OCI-LY7 (cell line): ENCODE measurements at regions not wholly inside any gene's neighbourhood (a gene's known extent, or its start where the extent isn't known, plus 50 kb on each side); places are given as distances from the start of the nearest gene placed in this dataset.
"Not testable (repeated sequence)": the region's sequence is repeated elsewhere in the genome, so short reads cannot be mapped to it uniquely, and the experiment has no call there.

ENCODE experiments used
- BruUV-seq: library from RNA; stranded (reverse); fragments of 400-500 nt; replicated peaks from 2 replicates; lab custom pipeline; 2021; lab: Mats Ljungman, UMichigan
- CTCF ChIA-PET: fragments of 300-600 bp; sonication (Branson Sonifier 250); formaldehyde crosslinking; loops from one replicate; lab custom pipeline; 2022; ENCODE audit warnings: antibody characterized with exemption; ENCODE audit not compliant: unreplicated experiment; lab: Charles Lee
- POLR2A ChIA-PET: fragments of 300-600 bp; sonication (Branson Sonifier 250); formaldehyde crosslinking; loops from one replicate; lab custom pipeline; 2022; ENCODE audit warnings: antibody characterized with exemption; lab: Charles Lee
- DNase-seq: peaks from one replicate; pipeline ENCODE4 v3.0.0-alpha.2; 2015; ENCODE audit warnings: low spot score
- H2AFZ ChIP-seq: fragments of 200-600 bp; sonication (generic), shearing (Covaris generic); 2 replicates; pipeline ENCODE4 v1.6.1; 2014; ENCODE audit warnings: mild to moderate bottlenecking, antibody characterized with exemption, low read length, moderate library complexity
- H3K27ac ChIP-seq: fragments of 200-600 bp; sonication (generic); 2 replicates; pipeline ENCODE4 v1.5.1; 2014; ENCODE audit warnings: mixed run types, low read depth, mild to moderate bottlenecking, moderate library complexity, low read length, inconsistent platforms; ENCODE audit not compliant: poor library complexity, severe bottlenecking
- H3K36me3 ChIP-seq: fragments of 200-600 bp; sonication (generic); 2 replicates; pipeline ENCODE4 v1.6.1; 2014; ENCODE audit warnings: mild to moderate bottlenecking, antibody characterized with exemption, low read length, moderate library complexity, mixed read lengths; ENCODE audit not compliant: insufficient read depth
- H3K4me1 ChIP-seq: fragments of 200-600 bp; sonication (generic); 2 replicates; pipeline ENCODE4 v1.5.1; 2014; ENCODE audit warnings: mild to moderate bottlenecking, low read length; ENCODE audit not compliant: insufficient read depth, poor library complexity, severe bottlenecking
- H3K4me2 ChIP-seq: fragments of 200-600 bp; sonication (generic); 2 replicates; pipeline ENCODE4 v1.6.1; 2014; ENCODE audit warnings: mild to moderate bottlenecking, low read length
- H3K4me3 ChIP-seq: fragments of 200-600 bp; sonication (generic); 2 replicates; pipeline ENCODE4 v1.5.1; 2014; ENCODE audit warnings: mild to moderate bottlenecking, low read depth, low read length; ENCODE audit not compliant: poor library complexity, severe bottlenecking
- H3K79me2 ChIP-seq: fragments of 200-600 bp; sonication (generic); 2 replicates; pipeline ENCODE4 v1.6.1; 2016; ENCODE audit warnings: low read depth, mild to moderate bottlenecking, low read length, moderate library complexity, mixed read lengths; ENCODE audit not compliant: insufficient read depth
- H3K9me2 ChIP-seq: fragments of 200-600 bp; sonication (generic); 2 replicates; pipeline ENCODE4 v1.6.1; 2016; ENCODE audit warnings: mild to moderate bottlenecking, low read length, mixed read lengths; ENCODE audit not compliant: insufficient read depth
- H3K9me3 ChIP-seq: fragments of 200-600 bp; sonication (generic); 2 replicates; pipeline ENCODE4 v1.6.1; 2014; ENCODE audit warnings: mild to moderate bottlenecking, mixed run types, low read length, mixed read lengths
- H4K20me1 ChIP-seq: fragments of 200-600 bp; sonication (generic); 2 replicates; pipeline ENCODE4 v1.6.1; 2014; ENCODE audit warnings: mild to moderate bottlenecking, antibody characterized with exemption, low read length, moderate library complexity, mixed read lengths; ENCODE audit not compliant: insufficient read depth
- CTCF ChIP-seq: fragments of 200-600 bp; sonication (generic); conservative IDR thresholded peaks from 2 replicates; pipeline ENCODE4 v1.5.1; 2014; ENCODE audit warnings: mild to moderate bottlenecking, antibody characterized with exemption, low read length, moderate library complexity, mixed read lengths
- intact Hi-C: fragments of 100-400 bp; cut with micrococcal nuclease; formaldehyde crosslinking; loops from one replicate; pipeline ENCODE4 v1.10.0; 2022; ENCODE audit not compliant: unreplicated experiment

GRCh38 chrY:26562976-26563375 lies 941.1 kb downstream of the CDY1 start:
- H3K79me2 ChIP-seq, H3K4me3 ChIP-seq, H3K27ac ChIP-seq, BruUV-seq, intact Hi-C loops, H3K36me3 ChIP-seq, H3K4me1 ChIP-seq, H4K20me1 ChIP-seq, H3K9me2 ChIP-seq, H3K4me2 ChIP-seq, H3K9me3 ChIP-seq, CTCF ChIA-PET, H2AFZ ChIP-seq, POLR2A ChIA-PET: not testable (repeated sequence)
- TF ChIP-seq CTCF, result peak; percentile 39
- DNase-seq, result peak; percentile 0
